ENCODE measurements at regions not wholly inside any gene's neighbourhood (a gene's known extent, or its start where the extent isn't known, plus 50 kb on each side); places are given as distances from the start of the nearest gene placed in this dataset.

DNA sequence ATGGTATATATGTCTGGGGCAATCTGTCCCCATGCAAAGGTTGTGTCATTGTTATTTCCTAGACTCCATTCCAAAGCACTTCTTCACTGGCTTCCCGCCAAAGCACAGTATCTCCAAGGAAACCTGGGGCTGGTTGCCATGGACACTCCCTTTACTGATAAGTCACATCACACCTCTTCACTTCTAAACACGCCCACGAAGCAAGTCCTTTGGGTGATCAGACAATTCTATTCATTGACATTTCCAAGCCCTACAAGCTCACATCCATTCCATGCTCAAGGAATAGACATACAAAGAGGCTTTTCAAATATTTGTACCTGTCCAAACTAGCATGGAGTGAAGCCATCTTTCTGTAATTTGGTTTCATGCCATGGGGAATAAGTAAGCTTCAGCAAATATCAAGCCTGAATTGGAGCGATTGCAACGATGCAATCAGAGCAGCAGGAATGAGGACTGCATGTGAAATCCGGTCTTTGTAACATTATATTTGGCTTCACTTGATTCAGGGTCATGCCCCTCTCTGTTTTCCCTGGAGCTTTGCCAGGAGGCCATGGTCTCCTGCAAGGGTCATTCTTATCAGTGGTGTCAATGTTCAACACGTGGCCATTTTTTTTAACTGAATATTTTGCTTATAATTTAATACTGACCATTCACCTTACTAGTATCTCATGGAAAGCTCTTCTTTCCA lies 201.6 kb upstream of the TMC3 start:
- TF ChIP-seq CTCF (IDR thresholded peaks at IDR 0.05): no peak
- TF ChIP-seq POLR2A (IDR thresholded peaks at IDR 0.05): no peak

All from esophagus squamous epithelium (tissue), 4 donors.